Panc1 (cell line): ENCODE measurements at regions not wholly inside any gene's neighbourhood (a gene's known extent, or its start where the extent isn't known, plus 50 kb on each side); places are given as distances from the start of the nearest gene placed in this dataset.

ENCODE experiments used
- ATAC-seq: fragments of 200-7000 bp; cut with Tn5 transposase; 2 replicates; pipeline ENCODE4 v1.9.1; 2020; ENCODE audit warnings: mild to moderate bottlenecking, moderate library complexity
- BruUV-seq: library from RNA; stranded (reverse); fragments of 400-500 nt; replicated peaks from 2 replicates; lab custom pipeline; 2021; lab: Mats Ljungman, UMichigan
- CTCF ChIA-PET: fragments of 300-600 bp; sonication (Branson Sonifier 250); formaldehyde crosslinking; loops from one replicate; lab custom pipeline; 2022; ENCODE audit warnings: antibody characterized with exemption; lab: Charles Lee
- POLR2A ChIA-PET: fragments of 300-600 bp; sonication (Branson Sonifier 250); formaldehyde crosslinking; loops from one replicate; lab custom pipeline; 2022; ENCODE audit warnings: antibody characterized with exemption; lab: Charles Lee
- DNase-seq: peaks from one replicate; pipeline ENCODE4 v3.0.0-alpha.2; 2010; ENCODE audit warnings: low read depth, low spot score
- H3K27ac ChIP-seq: 2 replicates; pipeline ENCODE4 v1.5.1; 2011; ENCODE audit warnings: mild to moderate bottlenecking, low read length, inconsistent platforms
- H3K27me3 ChIP-seq: fragments of 200-500 bp; sonication (Bioruptor generic); 2 replicates; pipeline ENCODE4 v1.6.0; 2014; ENCODE audit warnings: low read length, inconsistent platforms; ENCODE audit not compliant: control insufficient read depth, insufficient read depth
- H3K36me3 ChIP-seq: fragments of 200-500 bp; sonication (Bioruptor generic); 2 replicates; pipeline ENCODE4 v1.5.1; 2014; ENCODE audit warnings: inconsistent platforms, mild to moderate bottlenecking, low read length, moderate library complexity; ENCODE audit not compliant: control insufficient read depth, insufficient read depth
- H3K4me1 ChIP-seq: 2 replicates; pipeline ENCODE4 v1.5.1; 2011; ENCODE audit warnings: inconsistent platforms, mild to moderate bottlenecking, low read length, moderate library complexity; ENCODE audit not compliant: control insufficient read depth, insufficient read depth
- H3K4me3 ChIP-seq, 2 experiments: 2 replicates each; pipeline ENCODE4 v1.5.1; 2011 to 2012; ENCODE audit warnings: low read depth in 2 of 2, low read length in 2 of 2, mild to moderate bottlenecking in 2 of 2, inconsistent platforms in 1 of 2, moderate library complexity in 1 of 2
- H3K9me3 ChIP-seq: fragments of 200-500 bp; sonication (Bioruptor generic); 2 replicates; pipeline ENCODE4 v1.5.1; 2014; ENCODE audit warnings: low read depth, mild to moderate bottlenecking, inconsistent platforms, low read length, moderate library complexity; ENCODE audit not compliant: control insufficient read depth, insufficient read depth
- POLR2AphosphoS5 ChIP-seq: IDR thresholded peaks from 2 replicates; pipeline ENCODE4 v1.6.1; 2012; ENCODE audit warnings: mild to moderate bottlenecking, low read depth, low read length, moderate library complexity
- SIN3A ChIP-seq: IDR thresholded peaks from 2 replicates; pipeline ENCODE4 v1.6.1; 2012; ENCODE audit warnings: low read depth, mild to moderate bottlenecking, low read length, moderate library complexity, borderline replicate concordance; ENCODE audit not compliant: insufficient read depth
- TCF7L2 ChIP-seq: IDR thresholded peaks from 2 replicates; pipeline ENCODE4 v1.6.1; 2011; ENCODE audit warnings: mild to moderate bottlenecking, low read depth, low read length, inconsistent platforms
- in situ Hi-C: cut with HindIII; loops from 2 replicates; pipeline ENCODE4 v1.10.0; 2016; ENCODE audit warnings: low sequenced_read_pairs, low pct_unique_long_range_greater_than_20kb
- intact Hi-C: fragments of 100-400 bp; cut with micrococcal nuclease; formaldehyde crosslinking; loops from one replicate; pipeline ENCODE4 v1.10.0; 2022; ENCODE audit not compliant: unreplicated experiment
- TF ChIP-seq, protein P1 (sequence below), 2 experiments: IDR thresholded peaks; 2 replicates each; pipeline ENCODE4 v1.6.1; 2011 to 2012; ENCODE audit warnings: low read depth in 2 of 2, control low read depth in 1 of 2, low read length in 1 of 2, mild to moderate bottlenecking in 1 of 2, moderate library complexity in 1 of 2; ENCODE audit not compliant: insufficient read depth in 1 of 2
- TF ChIP-seq, protein P2 (sequence below): fragments of 450-650 bp; IDR thresholded peaks from 2 replicates; pipeline ENCODE4 v1.5.1; 2017; ENCODE audit warnings: mild to moderate bottlenecking

DNA sequence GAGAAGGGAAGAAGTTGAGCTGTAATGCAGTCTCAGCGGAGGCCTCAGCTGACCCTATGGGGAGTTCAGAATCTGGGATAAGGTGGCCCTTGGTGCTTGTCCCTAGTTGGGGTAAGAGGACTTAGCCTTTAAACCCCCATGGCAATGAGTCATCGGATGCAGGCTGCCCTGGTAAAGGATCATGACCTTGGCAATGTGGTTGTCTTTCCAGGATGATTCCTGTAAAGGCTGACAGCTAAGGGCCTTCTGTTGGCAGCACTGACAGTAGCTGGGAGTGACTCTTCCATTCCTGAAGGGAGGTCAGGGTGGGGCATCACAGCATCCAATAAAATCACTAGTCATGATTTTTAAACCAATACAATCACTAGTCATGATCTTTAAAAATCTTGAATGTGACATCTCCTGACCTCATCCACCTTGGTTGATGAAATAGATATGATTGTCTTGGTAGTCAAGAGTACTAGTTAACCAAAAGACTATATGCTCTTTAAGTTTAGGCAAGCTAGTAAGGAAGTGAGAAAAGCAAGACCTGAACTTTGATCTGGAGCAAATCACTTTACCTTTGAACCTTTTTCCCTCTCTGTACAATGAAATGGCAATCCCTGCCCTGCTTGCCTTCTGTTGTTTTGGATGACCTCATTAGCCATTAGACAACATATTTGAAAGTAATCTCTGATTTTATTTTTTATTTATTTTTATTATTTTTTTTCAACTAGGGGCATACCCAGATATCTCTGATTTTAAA, 71.3 kb upstream of the CACNA1D start:
- H3K36me3 ChIP-seq: no peaks in the 10 kb centered on the region
- no peaks in the 10 kb centered on the region for H3K27me3 ChIP-seq
- no peak for ATAC-seq
- ChIA-PET CTCF (no interaction called here), POLR2A (no interaction called here)
- intact Hi-C loops (no loop called here), in situ Hi-C loops (no loop called here)
- BruUV-seq: no TSS peak
- H3K4me1 ChIP-seq: no peaks in the 10 kb centered on the region
- no peak for DNase-seq
- TF ChIP-seq, protein P1, sequence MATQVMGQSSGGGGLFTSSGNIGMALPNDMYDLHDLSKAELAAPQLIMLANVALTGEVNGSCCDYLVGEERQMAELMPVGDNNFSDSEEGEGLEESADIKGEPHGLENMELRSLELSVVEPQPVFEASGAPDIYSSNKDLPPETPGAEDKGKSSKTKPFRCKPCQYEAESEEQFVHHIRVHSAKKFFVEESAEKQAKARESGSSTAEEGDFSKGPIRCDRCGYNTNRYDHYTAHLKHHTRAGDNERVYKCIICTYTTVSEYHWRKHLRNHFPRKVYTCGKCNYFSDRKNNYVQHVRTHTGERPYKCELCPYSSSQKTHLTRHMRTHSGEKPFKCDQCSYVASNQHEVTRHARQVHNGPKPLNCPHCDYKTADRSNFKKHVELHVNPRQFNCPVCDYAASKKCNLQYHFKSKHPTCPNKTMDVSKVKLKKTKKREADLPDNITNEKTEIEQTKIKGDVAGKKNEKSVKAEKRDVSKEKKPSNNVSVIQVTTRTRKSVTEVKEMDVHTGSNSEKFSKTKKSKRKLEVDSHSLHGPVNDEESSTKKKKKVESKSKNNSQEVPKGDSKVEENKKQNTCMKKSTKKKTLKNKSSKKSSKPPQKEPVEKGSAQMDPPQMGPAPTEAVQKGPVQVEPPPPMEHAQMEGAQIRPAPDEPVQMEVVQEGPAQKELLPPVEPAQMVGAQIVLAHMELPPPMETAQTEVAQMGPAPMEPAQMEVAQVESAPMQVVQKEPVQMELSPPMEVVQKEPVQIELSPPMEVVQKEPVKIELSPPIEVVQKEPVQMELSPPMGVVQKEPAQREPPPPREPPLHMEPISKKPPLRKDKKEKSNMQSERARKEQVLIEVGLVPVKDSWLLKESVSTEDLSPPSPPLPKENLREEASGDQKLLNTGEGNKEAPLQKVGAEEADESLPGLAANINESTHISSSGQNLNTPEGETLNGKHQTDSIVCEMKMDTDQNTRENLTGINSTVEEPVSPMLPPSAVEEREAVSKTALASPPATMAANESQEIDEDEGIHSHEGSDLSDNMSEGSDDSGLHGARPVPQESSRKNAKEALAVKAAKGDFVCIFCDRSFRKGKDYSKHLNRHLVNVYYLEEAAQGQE (IDR thresholded peaks at IDR 0.05; ENCODE audit: insufficient read depth in 1 of 2, low read depth in 2 of 2, low read length in 1 of 2): no peak
- TF ChIP-seq, protein P2, sequence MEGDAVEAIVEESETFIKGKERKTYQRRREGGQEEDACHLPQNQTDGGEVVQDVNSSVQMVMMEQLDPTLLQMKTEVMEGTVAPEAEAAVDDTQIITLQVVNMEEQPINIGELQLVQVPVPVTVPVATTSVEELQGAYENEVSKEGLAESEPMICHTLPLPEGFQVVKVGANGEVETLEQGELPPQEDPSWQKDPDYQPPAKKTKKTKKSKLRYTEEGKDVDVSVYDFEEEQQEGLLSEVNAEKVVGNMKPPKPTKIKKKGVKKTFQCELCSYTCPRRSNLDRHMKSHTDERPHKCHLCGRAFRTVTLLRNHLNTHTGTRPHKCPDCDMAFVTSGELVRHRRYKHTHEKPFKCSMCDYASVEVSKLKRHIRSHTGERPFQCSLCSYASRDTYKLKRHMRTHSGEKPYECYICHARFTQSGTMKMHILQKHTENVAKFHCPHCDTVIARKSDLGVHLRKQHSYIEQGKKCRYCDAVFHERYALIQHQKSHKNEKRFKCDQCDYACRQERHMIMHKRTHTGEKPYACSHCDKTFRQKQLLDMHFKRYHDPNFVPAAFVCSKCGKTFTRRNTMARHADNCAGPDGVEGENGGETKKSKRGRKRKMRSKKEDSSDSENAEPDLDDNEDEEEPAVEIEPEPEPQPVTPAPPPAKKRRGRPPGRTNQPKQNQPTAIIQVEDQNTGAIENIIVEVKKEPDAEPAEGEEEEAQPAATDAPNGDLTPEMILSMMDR: no peak
- TF ChIP-seq POLR2AphosphoS5 (no peak), SIN3A (no peak), TCF7L2 (no peak)
- no peaks in the 10 kb centered on the region for H3K9me3 ChIP-seq
- no peak overlapping the region for H3K4me3 ChIP-seq
- no peak overlapping the region for H3K27ac ChIP-seq

DNA sequence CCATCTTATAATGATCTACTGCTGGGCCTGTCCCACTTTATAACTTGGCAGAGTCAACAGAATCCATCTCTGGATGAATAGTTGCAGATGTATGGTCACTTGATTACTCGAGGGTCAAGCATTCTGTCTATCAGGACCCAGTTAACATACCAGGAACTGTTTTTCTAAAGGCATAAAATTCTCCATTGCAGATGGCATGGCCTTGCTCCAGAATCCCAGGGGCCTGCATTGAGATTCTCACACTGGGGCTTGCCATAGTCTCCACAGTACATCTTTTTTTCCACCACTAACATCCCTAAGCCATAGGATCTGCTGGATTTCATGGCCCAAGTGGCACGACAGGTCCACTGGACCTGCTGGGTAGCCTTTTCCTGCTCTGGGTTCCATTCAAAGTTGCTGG, 68.5 kb upstream of the CACNA1D start:
- Histone ChIP-seq H3K36me3 (no peaks in the 10 kb centered on the region), H3K27me3 (no peaks in the 10 kb centered on the region), H3K27ac (no peak overlapping the region), H3K4me1 (no peaks in the 10 kb centered on the region), H3K9me3 (no peaks in the 10 kb centered on the region), H3K4me3 (no peak overlapping the region)
- BruUV-seq: no TSS peak
- intact Hi-C loops (no loop called here), in situ Hi-C loops (no loop called here)
- POLR2A ChIA-PET: no interaction called here
- TF ChIP-seq TCF7L2: no peak
- TF ChIP-seq, protein P2: no peak
- TF ChIP-seq POLR2AphosphoS5: no peak
- no peak for TF ChIP-seq SIN3A
- TF ChIP-seq, protein P1 (IDR thresholded peaks at IDR 0.05; ENCODE audit: insufficient read depth in 1 of 2, low read depth in 2 of 2, low read length in 1 of 2): no peak
- CTCF ChIA-PET: no interaction called here
- DNase-seq (no peak), ATAC-seq (no peak)
